Loucy (cell line): ENCODE measurements at regions not wholly inside any gene's neighbourhood (a gene's known extent, or its start where the extent isn't known, plus 50 kb on each side); places are given as distances from the start of the nearest gene placed in this dataset.

Experiments
- H2AFZ ChIP-seq: fragments of 200-600 bp; sonication (generic); 2 replicates; pipeline ENCODE4 v1.6.0; 2016; ENCODE audit warnings: antibody characterized with exemption, mild to moderate bottlenecking, low read length, moderate library complexity
- H3F3A ChIP-seq: fragments of 200-600 bp; 2 replicates; pipeline ENCODE4 v1.6.0; 2016; ENCODE audit warnings: antibody characterized with exemption, low read depth, mild to moderate bottlenecking
- H3K27me3 ChIP-seq: fragments of 200-600 bp; sonication (generic); 2 replicates; pipeline ENCODE4 v1.6.1; 2014; ENCODE audit warnings: low read length, mild to moderate bottlenecking; ENCODE audit not compliant: insufficient read depth, poor library complexity, severe bottlenecking
- H3K36me3 ChIP-seq: fragments of 200-600 bp; sonication (generic); 2 replicates; pipeline ENCODE4 v1.6.1; 2016; ENCODE audit warnings: low read length; ENCODE audit not compliant: insufficient read depth
- H3K4me1 ChIP-seq: fragments of 200-600 bp; sonication (generic); 2 replicates; pipeline ENCODE4 v1.5.1; 2014; ENCODE audit warnings: low read length, mild to moderate bottlenecking; ENCODE audit not compliant: insufficient read depth, poor library complexity, severe bottlenecking
- H3K4me2 ChIP-seq: fragments of 200-600 bp; sonication (generic); 2 replicates; pipeline ENCODE4 v1.6.0; 2014; ENCODE audit warnings: antibody characterized with exemption, low read length, low read depth, mild to moderate bottlenecking; ENCODE audit not compliant: poor library complexity, severe bottlenecking
- H3K4me3 ChIP-seq: fragments of 200-600 bp; sonication (generic); 2 replicates; pipeline ENCODE4 v1.5.1; 2014; ENCODE audit warnings: low read length, mild to moderate bottlenecking, mixed read lengths; ENCODE audit not compliant: poor library complexity, severe bottlenecking
- H3K79me2 ChIP-seq: fragments of 200-600 bp; sonication (generic); 2 replicates; pipeline ENCODE4 v1.6.1; 2014; ENCODE audit warnings: low read length; ENCODE audit not compliant: insufficient read depth
- H3K9ac ChIP-seq: fragments of 200-600 bp; sonication (generic); 2 replicates; pipeline ENCODE4 v1.6.0; 2014; ENCODE audit warnings: mild to moderate bottlenecking, low read depth, low read length, moderate library complexity; ENCODE audit not compliant: poor library complexity, severe bottlenecking
- H3K9me2 ChIP-seq: fragments of 200-600 bp; sonication (generic); replicated peaks from 2 replicates; pipeline ENCODE4 v1.6.1; 2016; ENCODE audit warnings: low read depth, low read length, mixed read lengths
- H3K9me3 ChIP-seq: fragments of 200-600 bp; sonication (generic); 2 replicates; pipeline ENCODE4 v1.6.1; 2014; ENCODE audit warnings: mild to moderate bottlenecking, antibody characterized with exemption, low read length, low read depth; ENCODE audit not compliant: insufficient read depth
- H4K20me1 ChIP-seq: fragments of 200-600 bp; sonication (generic); 2 replicates; pipeline ENCODE4 v1.6.0; 2014; ENCODE audit warnings: antibody characterized with exemption, low read length, mild to moderate bottlenecking; ENCODE audit not compliant: insufficient read depth, poor library complexity, severe bottlenecking
- EZH2phosphoT487 ChIP-seq: fragments of 200-600 bp; IDR thresholded peaks from 2 replicates; pipeline ENCODE4 v1.6.1; 2018; ENCODE audit warnings: antibody characterized with exemption, mild to moderate bottlenecking, moderate library complexity, borderline replicate concordance
- TF ChIP-seq, protein P1 (sequence below): fragments of 200-600 bp; sonication (generic); conservative IDR thresholded peaks from 2 replicates; pipeline ENCODE4 v1.5.1; 2014; ENCODE audit warnings: mild to moderate bottlenecking, antibody characterized with exemption, low read length

DNA sequence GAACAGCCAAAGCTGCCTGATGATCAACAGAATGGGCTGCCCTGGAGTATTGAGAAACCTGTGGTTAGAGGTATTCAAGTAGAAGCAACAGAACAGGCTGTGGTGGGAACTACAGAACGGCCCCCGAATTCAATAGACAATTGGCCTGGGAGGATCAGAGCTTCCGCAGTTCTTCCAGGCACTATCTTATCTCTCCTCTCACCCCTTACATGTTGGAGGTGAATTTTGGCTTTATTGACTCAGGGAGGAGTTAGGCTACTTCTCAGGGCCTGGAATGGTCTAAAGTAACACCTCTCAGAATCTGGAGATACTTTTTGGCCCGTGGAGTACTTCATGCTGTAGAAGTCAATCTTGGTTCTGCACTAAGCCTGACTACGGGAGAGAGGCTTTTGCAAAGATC is 253.0 kb downstream of the PRDM2 start:
- no peaks in the 10 kb centered on the region for H3F3A ChIP-seq
- no peaks in the 10 kb centered on the region for H3K4me1 ChIP-seq
- H2AFZ ChIP-seq: no peak overlapping the region
- no peak overlapping the region for H3K4me2 ChIP-seq
- H4K20me1 ChIP-seq: no peaks in the 10 kb centered on the region
- no peaks in the 10 kb centered on the region for H3K9me2 ChIP-seq
- no peak overlapping the region for H3K4me3 ChIP-seq
- no peaks in the 10 kb centered on the region for H3K9me3 ChIP-seq
- H3K9ac ChIP-seq: no peak overlapping the region
- TF ChIP-seq EZH2phosphoT487: no peak
- TF ChIP-seq, protein P1, sequence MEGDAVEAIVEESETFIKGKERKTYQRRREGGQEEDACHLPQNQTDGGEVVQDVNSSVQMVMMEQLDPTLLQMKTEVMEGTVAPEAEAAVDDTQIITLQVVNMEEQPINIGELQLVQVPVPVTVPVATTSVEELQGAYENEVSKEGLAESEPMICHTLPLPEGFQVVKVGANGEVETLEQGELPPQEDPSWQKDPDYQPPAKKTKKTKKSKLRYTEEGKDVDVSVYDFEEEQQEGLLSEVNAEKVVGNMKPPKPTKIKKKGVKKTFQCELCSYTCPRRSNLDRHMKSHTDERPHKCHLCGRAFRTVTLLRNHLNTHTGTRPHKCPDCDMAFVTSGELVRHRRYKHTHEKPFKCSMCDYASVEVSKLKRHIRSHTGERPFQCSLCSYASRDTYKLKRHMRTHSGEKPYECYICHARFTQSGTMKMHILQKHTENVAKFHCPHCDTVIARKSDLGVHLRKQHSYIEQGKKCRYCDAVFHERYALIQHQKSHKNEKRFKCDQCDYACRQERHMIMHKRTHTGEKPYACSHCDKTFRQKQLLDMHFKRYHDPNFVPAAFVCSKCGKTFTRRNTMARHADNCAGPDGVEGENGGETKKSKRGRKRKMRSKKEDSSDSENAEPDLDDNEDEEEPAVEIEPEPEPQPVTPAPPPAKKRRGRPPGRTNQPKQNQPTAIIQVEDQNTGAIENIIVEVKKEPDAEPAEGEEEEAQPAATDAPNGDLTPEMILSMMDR: no peak
- no peaks in the 10 kb centered on the region for H3K27me3 ChIP-seq
- H3K79me2 ChIP-seq: no peaks in the 10 kb centered on the region
- no peaks in the 10 kb centered on the region for H3K36me3 ChIP-seq

DNA sequence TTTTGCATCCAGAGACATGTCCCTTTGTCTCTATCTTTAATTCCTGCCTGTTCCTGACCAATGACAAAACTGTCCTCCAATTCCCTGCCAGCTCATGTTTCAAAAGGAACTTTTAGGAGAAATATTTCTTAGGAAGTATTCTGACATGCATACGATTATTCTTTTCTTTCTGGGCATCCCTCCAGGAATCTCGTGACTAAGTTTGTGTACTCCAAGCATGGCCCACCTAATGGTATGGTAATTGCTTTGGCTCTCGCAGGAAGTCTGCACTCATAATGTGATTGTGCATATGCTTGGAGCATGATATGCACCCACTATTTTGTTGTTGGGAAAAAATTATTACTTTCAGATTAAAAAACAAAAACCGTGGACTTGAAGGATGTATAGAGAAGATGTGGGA is 256.4 kb downstream of the PRDM2 start:
- Histone ChIP-seq H3K9me3 (no peaks in the 10 kb centered on the region), H3K4me1 (no peaks in the 10 kb centered on the region), H3K36me3 (no peaks in the 10 kb centered on the region), H3K4me2 (no peak overlapping the region), H3K9me2 (no peaks in the 10 kb centered on the region), H3F3A (no peaks in the 10 kb centered on the region), H3K79me2 (no peaks in the 10 kb centered on the region), H2AFZ (no peak overlapping the region), H3K27me3 (no peaks in the 10 kb centered on the region), H4K20me1 (no peaks in the 10 kb centered on the region), H3K9ac (no peak overlapping the region), H3K4me3 (no peak overlapping the region)
- TF ChIP-seq, protein P1: no peak
- TF ChIP-seq EZH2phosphoT487: no peak

DNA sequence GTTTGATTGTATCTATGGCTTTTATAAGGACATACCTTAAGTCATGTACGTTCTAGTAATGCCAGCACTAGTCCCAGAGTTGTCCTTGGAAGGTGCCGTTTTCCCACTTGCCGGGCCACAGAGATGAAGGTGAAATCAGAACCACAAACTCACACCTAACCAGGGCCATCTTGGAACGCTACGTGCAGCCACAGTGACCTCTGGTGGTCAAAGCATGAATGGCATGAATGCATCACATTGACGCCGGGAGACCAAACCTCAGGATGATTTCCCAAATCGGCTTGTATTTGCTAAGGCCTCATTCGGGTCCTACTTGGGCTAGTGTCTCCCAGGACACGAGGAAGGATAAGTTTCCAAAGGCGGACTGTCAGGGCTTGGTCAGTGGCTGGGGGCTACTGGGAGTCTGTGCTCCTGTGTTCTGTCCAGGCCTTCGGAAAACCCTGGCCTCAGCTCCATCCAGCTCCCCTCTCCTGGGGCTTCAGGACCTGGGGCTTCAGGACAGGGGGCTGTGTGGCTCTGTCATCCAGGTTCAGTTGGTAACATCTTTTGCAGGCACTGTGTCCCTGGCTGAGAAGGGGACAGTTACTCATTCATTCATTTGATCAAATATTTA is 260.5 kb downstream of the PRDM2 start:
- Histone ChIP-seq H3K4me1 (no peaks in the 10 kb centered on the region), H3K9me2 (no peaks in the 10 kb centered on the region), H3K9ac (no peak overlapping the region), H3K27me3 (no peaks in the 10 kb centered on the region), H3K79me2 (no peaks in the 10 kb centered on the region), H3K4me3 (no peak overlapping the region), H4K20me1 (no peaks in the 10 kb centered on the region), H2AFZ (peak overlapping the region; percentile 33; the same call in 1 of the 2 replicates), H3K4me2 (no peak overlapping the region), H3K9me3 (no peaks in the 10 kb centered on the region), H3K36me3 (no peaks in the 10 kb centered on the region), H3F3A (no peaks in the 10 kb centered on the region)
- no peak for TF ChIP-seq EZH2phosphoT487
- TF ChIP-seq, protein P1: peak; percentile 93
